ENCODE measurements at regions not wholly inside any gene's neighbourhood (a gene's known extent, or its start where the extent isn't known, plus 50 kb on each side); places are given as distances from the start of the nearest gene placed in this dataset.

- no peak overlapping the region for H3K4me3 ChIP-seq
- H3K4me1 ChIP-seq, result no peaks in the 10 kb centered on the region
- no peak overlapping the region for H3K27ac ChIP-seq
- no peak for TF ChIP-seq POLR2AphosphoS5 (IDR thresholded peaks at IDR 0.05)
- TF ChIP-seq CTCF (IDR thresholded peaks at IDR 0.05), result no peak
- no peak for TF ChIP-seq POLR2A (IDR thresholded peaks at IDR 0.05)
- H3K9me3 ChIP-seq, result no peaks in the 10 kb centered on the region
- intact Hi-C loops (cut with DNase I; ENCODE audit: low total_unique reads), result no loop called here
- H3K27me3 ChIP-seq, result peaks cover 0 to under 1% of the 10 kb centered on the region in 2 donors
- no peaks in the 10 kb centered on the region for H3K36me3 ChIP-seq
- no peak for DNase-seq (ENCODE audit: low spot score in 2 of 2)
Measured at GRCh38 chr1:114323959-114324661, 170.4 kb upstream of the SYT6 start.

DNA sequence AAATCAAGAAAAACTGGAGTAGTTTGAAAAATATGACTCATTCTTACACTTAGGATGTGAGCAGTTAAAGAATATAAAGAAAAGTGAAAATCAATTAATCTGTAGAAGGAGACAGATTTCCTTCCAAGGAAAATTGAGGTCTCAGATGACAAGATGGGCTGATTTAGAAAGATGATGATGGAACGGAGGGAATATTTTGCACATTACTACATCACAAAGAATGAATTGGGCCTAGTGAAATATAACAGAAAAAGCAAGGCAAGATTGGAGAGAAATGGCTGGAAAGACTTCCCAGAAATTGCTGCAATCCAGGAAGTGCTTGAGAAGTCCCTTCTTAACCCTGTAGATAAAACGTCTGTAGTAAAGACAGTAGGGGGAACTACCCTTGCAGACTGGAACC lies 169.1 kb upstream of the SYT6 start:
- H3K36me3 ChIP-seq, result no peaks in the 10 kb centered on the region
- no peaks in the 10 kb centered on the region for H3K9me3 ChIP-seq
- no peak for DNase-seq (ENCODE audit: low spot score in 2 of 2)
- H3K27me3 ChIP-seq, result no peaks in the 10 kb centered on the region
- TF ChIP-seq POLR2AphosphoS5 (IDR thresholded peaks at IDR 0.05) (no peak), POLR2A (IDR thresholded peaks at IDR 0.05) (no peak), CTCF (IDR thresholded peaks at IDR 0.05) (no peak)
- no peaks in the 10 kb centered on the region for H3K4me1 ChIP-seq
- H3K4me3 ChIP-seq, result no peak overlapping the region
- no peak overlapping the region for H3K27ac ChIP-seq
- intact Hi-C loops (cut with DNase I; ENCODE audit: low total_unique reads), result no loop called here

DNA sequence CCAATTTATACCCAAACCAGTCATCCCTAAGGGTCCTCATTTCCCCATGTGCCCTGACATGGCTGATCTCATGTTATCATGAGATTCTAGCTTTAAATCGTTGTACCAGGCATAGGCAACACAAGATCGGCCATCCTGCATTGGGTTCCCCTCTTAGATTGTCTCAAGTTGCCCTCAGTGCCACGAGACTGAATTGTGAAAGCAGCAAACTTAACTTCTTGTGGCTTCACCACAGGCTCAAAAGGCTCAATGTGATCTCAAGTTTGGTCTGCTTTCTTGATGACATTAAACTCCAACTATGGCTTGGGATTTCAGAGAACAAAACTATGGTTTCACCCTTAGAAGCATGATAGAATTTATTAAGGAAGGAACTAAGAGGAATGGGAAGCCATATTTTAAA lies 168.5 kb upstream of the SYT6 start:
- H3K4me3 ChIP-seq, result no peak overlapping the region
- TF ChIP-seq POLR2A (IDR thresholded peaks at IDR 0.05) (no peak), POLR2AphosphoS5 (IDR thresholded peaks at IDR 0.05) (no peak), CTCF (IDR thresholded peaks at IDR 0.05) (no peak)
- H3K4me1 ChIP-seq, result no peaks in the 10 kb centered on the region
- no peak overlapping the region for H3K27ac ChIP-seq
- intact Hi-C loops (cut with DNase I; ENCODE audit: low total_unique reads), result no loop called here
- H3K9me3 ChIP-seq, result no peaks in the 10 kb centered on the region
- no peaks in the 10 kb centered on the region for H3K27me3 ChIP-seq
- no peak for DNase-seq (ENCODE audit: low spot score in 2 of 2)
- H3K36me3 ChIP-seq, result no peaks in the 10 kb centered on the region

GRCh38 chr1:114320586-114320985 lies 166.9 kb upstream of the SYT6 start:
- H3K27me3 ChIP-seq, result no peaks in the 10 kb centered on the region
- H3K9me3 ChIP-seq, result no peaks in the 10 kb centered on the region
- no peaks in the 10 kb centered on the region for H3K36me3 ChIP-seq
- no peak overlapping the region for H3K27ac ChIP-seq
- no peaks in the 10 kb centered on the region for H3K4me1 ChIP-seq
- intact Hi-C loops (cut with DNase I; ENCODE audit: low total_unique reads), result no loop called here
- TF ChIP-seq POLR2A (IDR thresholded peaks at IDR 0.05) (no peak), CTCF (IDR thresholded peaks at IDR 0.05) (no peak), POLR2AphosphoS5 (IDR thresholded peaks at IDR 0.05) (no peak)
- no peak for DNase-seq (ENCODE audit: low spot score in 2 of 2)
- no peak overlapping the region for H3K4me3 ChIP-seq

- no peaks in the 10 kb centered on the region for H3K9me3 ChIP-seq
- H3K4me1 ChIP-seq, result no peaks in the 10 kb centered on the region
- DNase-seq (ENCODE audit: low spot score in 2 of 2), result no peak
- TF ChIP-seq POLR2A (IDR thresholded peaks at IDR 0.05) (no peak), CTCF (IDR thresholded peaks at IDR 0.05) (no peak), POLR2AphosphoS5 (IDR thresholded peaks at IDR 0.05) (no peak)
- no peaks in the 10 kb centered on the region for H3K36me3 ChIP-seq
- intact Hi-C loops (cut with DNase I; ENCODE audit: low total_unique reads), result no loop called here
- H3K27me3 ChIP-seq, result no peaks in the 10 kb centered on the region
- no peak overlapping the region for H3K4me3 ChIP-seq
- H3K27ac ChIP-seq, result no peak overlapping the region
Measured at GRCh38 chr1:114319418-114319817, 165.7 kb upstream of the SYT6 start.
